Activated CD4-positive, alpha-beta T cell treated with anti-CD3 and anti-CD28 coated beads, Interleukin-10, Interleukin-2, amounts not matched to agents 100 ng/mL and 50 ng/mL, durations not matched to agents 16 hours and 8 hours (primary cell): ENCODE measurements at regions not wholly inside any gene's neighbourhood (a gene's known extent, or its start where the extent isn't known, plus 50 kb on each side); places are given as distances from the start of the nearest gene placed in this dataset.
"Not testable (repeated sequence)": the region's sequence is repeated elsewhere in the genome, so short reads cannot be mapped to it uniquely, and the experiment has no call there.

ENCODE experiments used
- DNase-seq: peaks from one replicate; pipeline ENCODE4 v3.0.0-alpha.2; 2020

DNA sequence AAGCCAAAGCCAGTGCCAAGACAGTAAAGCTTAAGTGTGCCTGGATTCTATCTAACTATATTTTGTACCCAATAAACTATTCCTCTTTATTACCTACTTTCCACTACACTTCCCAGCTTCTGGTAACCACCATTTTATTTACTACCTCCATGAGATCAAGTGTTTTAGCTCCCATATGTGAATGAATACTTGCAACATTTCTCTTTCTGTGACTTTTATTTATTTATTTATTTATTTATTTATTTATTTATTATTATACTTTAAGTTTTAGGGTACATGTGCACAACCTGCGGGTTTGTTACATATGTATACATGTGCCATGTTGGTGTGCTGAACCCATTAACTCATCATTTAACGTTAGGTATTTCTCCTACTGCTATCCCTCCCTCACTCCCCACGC is 582.1 kb downstream of the AMY1C start:
- no peak for DNase-seq

DNA sequence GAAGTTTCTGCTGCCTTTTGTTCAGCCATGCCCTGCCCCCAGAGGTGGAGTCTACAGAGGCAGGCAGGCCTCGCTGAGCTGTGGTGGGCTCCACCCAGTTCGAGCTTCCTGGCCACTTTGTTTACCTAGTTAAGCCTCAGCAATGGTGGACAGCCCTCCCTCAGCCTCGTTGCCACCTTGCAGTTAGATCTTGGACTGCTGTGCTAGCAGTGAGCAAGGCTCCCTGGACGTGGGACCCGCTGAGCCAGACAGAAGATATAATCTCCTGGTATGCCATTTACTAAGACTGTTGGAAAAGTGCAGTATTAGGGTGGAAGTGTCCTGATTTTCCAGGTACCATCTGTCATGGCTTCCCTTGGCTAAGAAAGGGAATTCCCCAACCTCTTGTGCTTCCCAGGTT is 588.2 kb downstream of the AMY1C start:
- DNase-seq, result not testable (repeated sequence)

DNA sequence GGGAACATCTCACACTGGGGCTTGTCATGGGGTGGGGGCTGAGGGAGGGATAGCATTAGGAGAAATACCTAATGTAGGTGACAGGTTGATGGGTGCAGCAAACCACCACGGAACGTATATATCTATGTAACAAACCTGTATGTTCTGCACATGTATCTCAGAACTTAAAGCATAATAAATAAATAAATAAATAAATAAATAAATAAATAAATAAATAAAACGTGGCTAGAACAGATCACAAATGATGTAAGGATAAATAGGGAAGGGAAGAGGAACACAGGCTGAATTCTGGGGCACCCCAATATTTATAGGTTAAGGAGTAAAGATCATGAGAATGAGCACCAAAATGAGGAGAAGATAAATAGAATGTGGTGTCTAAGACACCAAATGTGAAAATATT is 592.2 kb downstream of the AMY1C start:
- no peak for DNase-seq

DNA sequence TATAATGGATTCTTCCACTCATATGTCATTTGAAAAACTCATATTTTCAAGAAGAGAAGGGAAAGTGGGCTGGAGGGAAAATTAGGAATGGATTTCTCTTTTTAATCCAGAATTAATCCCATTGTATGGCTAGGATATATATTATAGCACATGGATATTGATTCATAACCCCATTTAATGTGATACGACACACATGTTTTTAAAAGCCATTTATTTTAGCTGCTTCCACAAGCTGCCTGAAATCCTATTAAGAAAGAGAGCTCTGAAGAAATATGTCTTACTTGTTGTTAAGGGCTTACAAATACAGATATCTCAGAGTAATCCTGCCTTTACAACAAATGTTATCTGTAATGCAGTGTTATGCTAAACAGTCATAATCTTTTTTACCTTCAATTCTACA is 598.6 kb downstream of the AMY1C start:
- no peak for DNase-seq

DNA sequence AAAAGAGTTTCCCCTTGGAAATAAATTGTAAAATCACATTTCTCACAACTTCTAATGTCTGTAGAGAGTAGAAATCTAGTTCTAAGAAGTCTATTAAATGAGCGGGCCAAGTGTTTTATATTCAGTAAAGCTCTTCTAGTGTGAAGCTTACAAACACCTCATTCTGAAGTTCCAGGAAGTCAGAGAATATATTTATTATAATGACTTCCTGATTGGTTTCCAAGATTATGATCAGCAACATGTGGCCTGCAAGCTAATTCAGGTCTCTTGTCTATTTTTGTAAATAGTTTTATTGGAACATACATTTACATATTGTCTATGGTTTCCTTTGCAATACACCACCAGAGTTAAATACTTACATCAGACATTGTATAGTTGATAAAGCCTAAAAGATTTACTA is 603.9 kb downstream of the AMY1C start:
- DNase-seq, result no peak

DNA sequence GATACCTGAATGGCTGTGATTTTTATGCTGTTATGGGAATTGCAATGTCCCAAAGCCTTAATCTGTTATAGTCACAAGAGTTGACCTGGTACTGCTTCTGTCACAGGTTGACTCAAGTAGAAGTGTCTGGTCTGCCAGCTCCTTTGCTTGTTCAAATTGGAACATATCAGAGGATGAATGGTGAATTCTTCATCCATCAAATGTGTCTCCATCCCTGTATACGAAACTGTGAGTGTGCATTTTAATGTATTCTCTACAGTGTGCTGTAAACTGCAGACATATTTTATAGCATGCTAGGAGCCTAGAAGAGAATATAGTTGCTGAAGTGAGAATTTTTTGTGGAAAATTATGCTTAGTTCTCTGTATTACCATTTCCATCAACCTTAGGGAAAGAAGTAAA is 608.4 kb downstream of the AMY1C start:
- DNase-seq, result no peak

DNA sequence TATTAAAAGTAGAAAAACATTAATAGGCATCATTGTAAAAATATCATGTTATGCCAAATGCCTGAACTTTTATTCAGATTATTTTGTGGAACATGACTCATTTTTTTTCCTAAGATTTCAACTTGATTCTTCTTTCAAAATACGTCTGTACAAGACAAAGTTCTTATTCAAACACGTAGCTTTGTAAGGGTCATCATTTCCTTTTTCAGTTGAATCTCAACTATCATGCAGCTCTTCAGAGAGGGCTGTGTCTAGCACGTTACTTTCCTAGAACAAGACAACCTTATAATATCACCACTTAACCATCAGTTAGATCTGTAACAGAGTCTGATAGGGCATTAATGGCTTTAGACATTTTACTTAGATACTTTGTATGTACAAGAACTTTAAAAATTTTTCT is 608.9 kb downstream of the AMY1C start:
- DNase-seq, result no peak

DNA sequence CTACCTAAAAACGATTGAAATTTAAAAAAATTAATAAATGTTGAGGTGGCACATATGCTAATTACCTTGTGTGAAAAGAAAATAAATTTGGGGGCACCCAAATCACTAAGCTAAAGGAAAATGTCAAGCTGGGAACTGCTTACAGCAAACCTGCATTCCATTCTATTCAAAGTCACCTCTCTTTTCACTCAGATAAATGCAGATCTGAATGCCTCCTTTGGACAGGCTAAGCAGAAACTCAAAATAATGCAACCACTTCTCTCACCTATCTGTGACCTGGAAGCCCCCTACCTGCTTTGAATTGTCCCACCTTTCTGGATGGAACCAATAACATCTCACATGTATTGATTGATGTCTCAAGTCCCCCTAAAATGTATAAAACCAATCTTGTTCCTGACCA is 628.7 kb downstream of the AMY1C start:
- no peak for DNase-seq

DNA sequence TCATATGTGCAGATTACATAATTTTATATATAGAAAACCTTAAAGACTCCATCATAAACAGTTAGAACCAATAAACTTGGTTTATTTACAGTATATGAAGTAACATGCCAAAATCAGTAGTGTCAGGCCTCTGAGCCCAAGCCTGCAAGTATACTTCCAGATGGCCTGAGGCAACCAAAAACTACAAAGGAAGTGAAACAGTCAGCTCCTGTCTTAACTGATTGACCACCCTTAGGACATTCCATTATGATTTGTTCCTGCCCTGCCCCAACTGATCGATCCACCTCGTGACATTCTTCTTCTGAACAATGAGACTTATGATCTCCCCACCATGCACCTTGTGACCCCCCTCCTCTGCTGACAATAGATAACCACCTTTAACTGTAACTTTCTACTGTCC is 630.3 kb downstream of the AMY1C start:
- DNase-seq, result no peak

DNA sequence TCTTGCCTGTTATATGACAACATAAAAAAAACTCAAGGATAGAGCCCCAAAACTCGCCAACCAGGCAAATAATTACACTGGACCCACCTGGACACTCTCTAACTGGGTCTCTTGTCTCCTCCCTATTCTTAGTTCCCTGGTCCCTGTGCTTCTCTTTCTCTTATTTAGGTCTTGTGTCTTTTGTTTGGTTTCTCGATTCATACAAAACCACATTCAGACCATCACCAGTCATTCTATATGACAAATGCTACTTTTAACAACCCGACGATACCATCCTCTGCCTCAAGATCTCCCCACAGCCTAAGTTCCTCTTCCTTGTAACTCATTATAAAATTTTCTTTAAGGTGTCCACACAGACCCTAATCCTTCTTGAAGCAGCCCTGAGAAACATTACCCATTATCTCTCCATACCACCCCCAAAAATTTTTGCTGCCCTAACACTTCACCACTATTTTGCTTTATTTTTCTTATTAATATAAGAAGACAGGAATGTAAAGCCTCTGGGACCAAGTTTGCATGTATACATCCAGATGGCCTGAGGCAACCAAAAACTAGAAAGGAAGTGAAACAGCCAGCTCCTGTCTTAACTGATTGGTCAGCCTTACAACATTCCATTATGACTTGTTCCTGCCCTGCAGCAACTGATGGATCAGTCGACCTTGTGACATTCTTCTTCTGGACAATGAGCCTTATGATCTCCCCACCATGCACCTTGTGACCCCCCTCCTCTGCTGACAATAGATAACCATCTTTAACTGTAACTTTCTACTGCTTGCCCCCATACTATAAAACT is 638.2 kb downstream of the AMY1C start:
- DNase-seq, result no peak

DNA sequence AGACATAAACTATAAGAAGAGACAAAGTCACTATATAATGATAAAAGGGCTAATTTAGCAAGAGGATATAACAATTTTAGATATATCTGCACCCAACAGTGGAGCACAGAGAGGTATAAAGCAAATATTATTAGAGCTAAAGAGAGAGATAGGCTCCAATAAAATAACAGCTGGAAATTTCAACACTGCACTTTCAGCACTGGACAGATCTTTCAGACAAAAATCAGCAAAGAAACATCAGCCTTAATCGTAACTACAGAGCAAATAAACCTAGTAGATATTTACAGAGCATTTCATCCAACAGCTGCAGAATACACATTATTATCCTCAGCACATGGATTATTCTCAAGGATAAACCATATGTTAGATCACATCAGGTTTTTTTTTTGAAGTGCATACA is 642.9 kb downstream of the AMY1C start:
- DNase-seq, result no peak

DNA sequence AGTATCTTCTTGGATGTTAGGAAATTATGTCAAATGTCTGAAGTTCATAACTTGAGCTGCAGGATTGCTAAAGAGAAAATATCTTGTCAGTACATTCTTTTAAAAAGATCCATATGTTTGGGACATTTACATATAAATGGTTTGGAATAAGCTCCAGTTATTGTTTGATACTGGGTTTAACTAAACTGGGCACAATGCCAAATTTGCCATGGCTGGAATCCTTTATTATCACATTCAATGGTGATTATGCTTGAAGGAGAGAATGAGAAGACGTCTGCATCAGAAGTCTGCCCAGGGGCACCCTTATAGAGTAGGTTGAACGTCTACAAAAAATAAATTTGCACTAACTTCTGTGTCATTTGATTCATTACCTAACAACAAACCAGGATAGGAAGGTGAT is 652.5 kb downstream of the AMY1C start:
- DNase-seq, result no peak

DNA sequence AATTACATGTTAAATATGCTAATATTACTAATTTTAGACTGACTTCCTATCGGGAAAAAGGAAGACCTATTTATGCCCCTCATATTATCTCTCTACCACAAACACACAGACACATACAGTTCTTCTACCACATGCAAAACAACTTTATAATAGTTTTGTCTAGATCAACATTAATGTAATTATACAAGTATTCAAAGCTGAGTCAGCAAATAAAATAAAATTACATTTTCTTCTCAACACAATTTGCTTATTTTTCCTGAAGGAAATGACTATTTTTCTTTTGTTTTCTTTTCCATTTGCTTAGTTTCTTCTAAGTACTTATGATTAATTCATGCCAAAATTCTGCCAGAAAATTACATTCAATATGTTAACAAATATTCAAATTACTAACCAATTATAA is 654.2 kb downstream of the AMY1C start:
- no peak for DNase-seq

DNA sequence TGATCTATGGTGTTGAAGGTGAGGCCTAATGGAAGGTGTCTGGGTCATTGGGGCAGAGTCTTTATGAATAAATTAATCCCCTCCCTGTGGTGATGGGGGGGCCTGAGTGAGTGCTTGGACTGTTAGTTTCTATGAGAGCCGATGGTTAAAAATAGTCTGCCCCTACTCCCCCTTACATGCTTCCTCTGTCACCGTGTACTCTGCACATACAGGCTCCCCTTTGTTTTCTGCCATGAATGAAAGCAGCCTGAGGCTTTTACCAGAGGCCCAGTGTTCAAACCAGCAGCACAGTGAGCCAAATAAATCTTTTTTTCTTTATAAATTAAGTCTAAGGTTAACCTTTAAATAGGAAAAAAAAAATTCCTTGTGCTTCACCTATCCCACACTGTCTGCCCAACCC is 657.0 kb downstream of the AMY1C start:
- DNase-seq, result no peak

DNA sequence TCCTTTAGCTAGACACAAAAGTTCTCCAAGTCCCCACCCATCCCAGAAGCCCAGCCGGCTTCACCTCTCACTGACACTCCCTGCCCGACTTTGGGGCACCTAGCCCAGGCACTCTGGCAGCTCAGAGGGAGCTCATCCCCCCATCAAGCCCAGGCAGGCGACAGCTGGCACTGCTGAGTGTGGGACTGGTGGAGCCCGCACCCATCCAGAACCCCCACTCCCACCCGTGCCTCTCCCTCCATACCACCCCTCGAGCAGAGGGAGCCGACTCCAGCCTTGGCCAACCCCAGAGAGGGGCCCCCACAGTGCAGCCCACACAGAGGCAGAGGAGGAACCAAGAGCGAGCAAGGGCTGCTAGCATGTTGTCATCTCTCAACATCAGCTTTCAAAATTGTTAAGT is 658.6 kb downstream of the AMY1C start:
- DNase-seq, result no peak

DNA sequence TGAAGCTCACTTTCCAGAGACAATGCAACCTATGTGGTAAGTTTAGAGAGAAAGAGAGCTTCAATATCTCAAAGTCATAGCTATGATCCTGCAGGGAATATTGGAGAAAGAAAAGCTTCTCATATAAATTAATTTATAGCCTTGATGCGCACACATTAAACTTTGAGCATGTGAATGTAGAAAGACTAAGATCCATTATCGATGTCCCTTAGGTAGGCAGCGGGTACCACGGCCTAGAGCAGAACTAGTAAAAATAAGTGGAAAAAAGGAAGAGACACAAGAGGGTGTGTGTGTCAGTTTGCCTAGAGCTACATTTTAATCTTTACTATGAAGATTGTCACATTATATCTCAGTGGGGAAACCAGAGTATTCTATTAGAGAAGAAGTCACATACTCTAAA is 685.6 kb downstream of the AMY1C start:
- DNase-seq, result no peak

DNA sequence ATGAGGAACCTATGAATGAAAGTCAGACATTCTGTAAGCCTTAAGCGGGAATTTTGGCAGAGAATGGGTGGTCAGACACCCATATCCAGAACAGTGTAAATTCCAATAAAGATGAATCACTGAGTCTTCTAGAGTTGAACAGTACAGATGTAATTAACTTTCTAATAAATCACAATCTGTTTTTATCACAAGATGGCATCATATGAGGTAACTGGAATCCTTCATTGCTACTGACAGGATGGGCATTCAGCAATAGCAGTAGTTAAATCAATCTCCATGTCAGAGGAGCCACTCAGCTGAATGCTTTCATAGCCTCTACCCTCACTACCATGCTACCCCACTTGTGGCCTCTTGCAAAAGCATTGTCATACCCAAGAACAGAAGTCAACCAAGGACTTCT is 690.3 kb downstream of the AMY1C start:
- no peak for DNase-seq

DNA sequence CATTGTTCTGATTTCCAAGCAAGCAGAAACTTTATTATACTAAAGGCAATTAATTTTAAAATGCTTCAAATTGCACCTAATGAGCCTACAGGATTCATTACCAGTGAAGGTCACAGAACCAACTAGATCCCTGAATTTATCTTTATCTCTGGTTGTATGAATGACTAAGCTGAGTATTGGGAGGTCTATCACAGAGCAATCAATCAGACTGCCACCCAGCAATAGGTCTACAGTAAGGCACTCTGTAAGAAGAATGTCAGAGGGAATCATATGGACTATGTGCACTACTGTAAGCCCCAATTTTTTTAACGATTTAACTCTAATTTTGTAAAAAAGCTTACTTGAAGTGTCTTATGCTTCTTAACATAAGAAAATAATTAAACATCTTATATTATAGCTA is 707.0 kb downstream of the AMY1C start:
- no peak for DNase-seq

DNA sequence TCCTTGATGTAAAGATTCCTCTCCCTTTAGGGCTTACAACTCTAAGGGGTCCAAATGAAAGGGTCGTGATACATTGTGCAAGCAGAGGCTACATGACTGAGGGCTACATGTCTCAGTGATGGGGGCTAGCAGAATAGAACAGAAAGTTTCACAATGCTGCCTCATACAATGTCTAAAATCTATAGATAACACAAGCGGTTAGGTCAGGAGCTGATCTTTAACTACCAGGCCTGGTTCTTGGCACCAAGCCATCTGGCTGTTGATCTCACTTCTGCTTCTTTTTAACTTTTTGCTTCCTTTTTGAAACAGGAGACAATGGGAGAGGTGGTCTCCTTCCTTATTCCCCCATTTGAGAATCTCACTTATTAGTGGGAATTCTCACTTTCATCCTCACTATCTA is 710.2 kb downstream of the AMY1C start:
- no peak for DNase-seq

DNA sequence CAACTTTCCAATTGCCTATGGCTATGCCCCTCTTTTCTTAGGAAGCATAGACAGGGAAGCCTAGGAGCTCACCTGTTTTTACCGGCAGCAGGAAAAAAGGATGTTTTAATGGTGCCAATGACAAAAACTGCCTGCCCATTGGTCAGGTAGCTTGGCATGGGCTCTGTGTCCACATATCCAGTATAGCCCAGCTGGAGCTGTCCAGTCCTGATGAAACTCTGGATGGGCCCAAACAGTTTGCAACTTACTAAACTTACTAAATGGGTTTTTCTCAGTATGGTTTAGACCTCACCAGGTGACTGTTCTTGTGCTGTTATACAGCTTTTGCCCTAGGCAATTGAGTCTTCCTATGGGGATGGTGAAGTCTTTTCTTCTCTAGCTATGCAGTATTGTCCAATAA is 711.2 kb downstream of the AMY1C start:
- DNase-seq, result no peak

DNA sequence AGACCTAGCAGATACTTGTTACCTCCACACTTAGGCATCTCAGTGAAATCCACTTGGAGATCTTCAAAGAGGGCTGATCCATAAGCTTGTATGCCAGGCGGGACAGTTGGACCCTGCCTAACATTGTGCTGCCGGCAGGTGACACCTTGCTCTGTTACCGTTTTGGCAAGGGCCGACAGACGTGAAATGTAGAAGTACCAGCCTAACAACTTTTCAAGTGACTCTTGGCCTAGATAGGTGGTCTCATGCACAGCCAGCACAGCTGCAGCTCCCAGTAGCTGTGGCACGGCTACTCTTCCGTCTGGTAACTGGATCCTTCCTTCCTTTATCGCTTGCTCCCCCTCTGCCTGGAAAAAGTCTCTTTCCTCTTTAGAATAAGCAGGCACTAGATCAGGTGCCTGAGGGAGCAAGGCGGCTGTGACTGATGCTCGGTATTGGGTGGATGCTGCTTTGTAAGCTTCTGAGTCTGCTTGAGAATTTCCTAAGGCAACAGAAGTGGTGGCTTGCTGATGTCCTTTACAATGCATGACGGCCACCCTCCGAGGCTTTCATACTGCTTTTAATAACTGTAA is 713.5 kb downstream of the AMY1C start:
- DNase-seq, result no peak

DNA sequence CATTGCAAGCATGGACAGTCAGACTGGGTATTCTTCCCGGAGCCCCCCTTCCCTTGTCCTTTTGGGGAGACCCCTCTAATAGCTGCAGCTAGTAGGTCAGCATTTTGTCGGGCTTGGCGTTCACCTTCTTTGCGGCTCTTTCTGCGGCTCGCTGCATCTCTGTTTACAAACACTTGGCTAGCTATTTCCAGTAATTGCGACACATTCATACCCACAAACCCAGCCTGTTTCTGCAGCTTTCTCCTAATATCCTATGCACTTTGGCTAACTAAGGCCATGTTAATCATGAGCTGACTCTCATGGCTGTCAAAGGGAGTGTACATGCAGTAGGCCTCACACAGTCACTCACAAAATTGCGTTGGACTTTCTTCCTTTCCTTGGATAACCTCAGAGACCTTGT is 716.4 kb downstream of the AMY1C start:
- no peak for DNase-seq

DNA sequence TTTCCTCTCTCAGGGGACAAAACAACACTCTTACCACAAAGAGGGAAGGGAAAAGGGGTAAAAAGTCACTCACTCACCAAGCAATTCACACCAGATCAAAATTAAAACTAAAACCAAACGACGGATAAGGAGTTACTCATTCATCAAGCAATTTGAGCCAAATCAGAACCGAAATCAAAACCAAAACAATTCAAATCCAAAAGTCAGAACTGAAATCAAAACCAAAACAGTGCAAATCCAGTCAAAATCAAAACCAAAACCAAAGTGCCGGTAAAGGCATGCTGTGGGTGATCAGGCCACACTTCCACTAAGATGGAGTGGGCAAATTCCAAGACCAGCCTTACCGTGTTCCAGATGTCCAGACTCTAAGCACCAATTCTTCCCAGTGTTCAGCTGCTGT is 717.9 kb downstream of the AMY1C start:
- DNase-seq, result peak; percentile 47

DNA sequence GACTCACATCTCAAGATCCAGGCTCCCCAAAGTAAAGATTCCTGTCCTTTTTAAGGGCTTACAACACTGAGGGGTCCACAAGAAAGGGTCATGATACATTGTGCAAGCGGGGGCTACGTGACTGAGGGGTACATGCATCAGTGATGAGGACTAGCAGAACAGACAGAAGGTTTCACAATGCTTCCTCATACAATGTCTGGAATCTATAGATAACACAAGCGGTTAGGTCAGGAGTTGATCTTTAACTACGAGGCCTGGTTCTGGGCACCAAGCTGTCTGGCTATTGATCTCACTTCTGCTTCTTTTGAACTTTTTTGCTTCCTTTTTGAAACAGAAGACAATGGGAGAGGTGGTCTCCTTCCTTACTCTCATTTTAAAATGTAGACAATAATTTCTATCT is 718.6 kb downstream of the AMY1C start:
- no peak for DNase-seq

DNA sequence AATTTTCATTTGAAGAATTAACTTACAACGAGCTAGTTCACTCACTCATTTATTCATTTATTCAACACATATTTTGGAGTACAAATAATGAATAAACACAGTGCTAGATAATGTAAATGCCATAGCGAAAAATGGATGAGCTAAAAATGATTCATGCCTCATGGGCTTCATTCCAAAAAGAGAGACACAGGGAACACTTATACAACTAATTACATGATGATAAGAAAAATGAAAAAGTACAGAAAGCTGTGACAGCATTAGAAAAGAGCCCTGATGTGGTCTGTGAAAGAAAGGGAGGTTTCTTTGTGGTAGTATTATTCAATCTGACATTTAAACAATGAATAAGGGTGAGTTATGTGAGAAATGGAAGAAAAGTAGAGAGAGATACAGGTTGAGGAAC is 726.4 kb downstream of the AMY1C start:
- DNase-seq, result no peak
